ENCODE measurements at regions not wholly inside any gene's neighbourhood (a gene's known extent, or its start where the extent isn't known, plus 50 kb on each side); places are given as distances from the start of the nearest gene placed in this dataset.

DNA sequence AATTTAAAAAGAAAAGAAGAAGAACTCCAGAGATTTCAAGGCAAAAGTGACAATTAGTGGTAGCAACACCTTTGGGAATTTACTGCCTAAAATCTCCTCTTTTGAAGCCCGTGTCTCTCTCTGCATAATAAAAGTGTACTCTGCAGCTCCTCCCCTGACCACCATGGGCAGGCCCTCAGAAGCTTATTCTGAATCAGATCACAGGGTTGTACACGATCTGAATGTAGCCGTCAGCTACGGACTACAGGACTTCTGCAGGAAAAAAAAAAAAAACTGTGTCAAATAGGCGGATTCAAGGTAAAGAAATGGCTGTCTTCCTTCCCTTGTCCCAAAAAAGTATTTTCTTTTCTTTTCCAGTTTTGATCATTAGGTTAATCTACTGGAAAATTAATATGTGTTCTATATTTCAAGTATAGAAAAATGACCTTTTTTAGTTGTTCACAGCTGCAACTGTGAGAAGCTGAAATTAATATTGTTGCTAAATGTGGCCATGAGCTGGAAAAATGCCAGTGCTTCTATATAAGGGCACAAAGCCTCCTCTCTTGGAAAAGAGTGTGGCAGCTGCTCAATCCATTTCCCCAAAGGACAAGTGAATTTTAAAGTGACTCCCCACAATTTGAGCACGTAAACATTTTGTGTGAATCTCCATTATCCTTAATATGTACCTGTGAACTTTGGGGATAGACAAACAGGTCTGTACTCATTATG, 397.4 kb downstream of the C6orf118 start:
- DNase-seq: no peak

DNA sequence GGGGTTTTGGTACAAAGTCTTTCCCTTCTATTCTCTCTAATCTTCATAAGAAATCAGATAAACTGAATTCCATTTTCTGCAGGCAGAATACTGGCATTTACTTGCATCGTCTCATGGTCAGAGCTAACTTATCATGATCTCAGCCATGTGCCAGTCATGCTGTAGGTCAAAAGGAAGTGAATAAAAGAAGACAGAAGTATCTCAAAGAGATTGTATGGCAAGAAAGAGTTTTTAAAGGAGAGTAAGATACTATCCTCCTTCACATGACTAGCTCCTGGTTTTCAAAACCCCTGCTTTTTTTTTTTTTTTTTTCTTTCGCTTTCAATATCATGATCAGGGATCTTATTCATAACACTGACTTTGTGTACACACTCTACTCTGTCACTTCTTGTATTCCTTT, 398.3 kb downstream of the C6orf118 start:
- no peak for DNase-seq

DNA sequence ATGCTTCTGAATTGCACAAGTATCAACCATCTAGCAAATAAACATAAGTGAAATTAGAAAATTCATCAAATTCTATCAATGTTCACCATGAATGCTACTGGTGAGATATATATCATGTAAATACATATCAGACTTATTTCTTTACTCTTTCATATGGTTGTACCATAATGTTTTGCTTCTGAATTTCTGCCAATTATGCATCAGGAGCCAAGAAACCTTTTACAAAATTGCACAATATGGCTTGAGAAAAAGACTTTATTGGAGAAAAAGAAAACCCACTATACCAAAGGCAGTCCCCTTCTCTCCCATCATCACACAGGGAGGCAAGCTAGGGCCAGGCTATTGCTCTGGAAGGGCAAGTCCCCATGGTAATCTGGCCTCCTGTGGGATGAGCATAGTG, 402.6 kb downstream of the C6orf118 start:
- no peak for DNase-seq

DNA sequence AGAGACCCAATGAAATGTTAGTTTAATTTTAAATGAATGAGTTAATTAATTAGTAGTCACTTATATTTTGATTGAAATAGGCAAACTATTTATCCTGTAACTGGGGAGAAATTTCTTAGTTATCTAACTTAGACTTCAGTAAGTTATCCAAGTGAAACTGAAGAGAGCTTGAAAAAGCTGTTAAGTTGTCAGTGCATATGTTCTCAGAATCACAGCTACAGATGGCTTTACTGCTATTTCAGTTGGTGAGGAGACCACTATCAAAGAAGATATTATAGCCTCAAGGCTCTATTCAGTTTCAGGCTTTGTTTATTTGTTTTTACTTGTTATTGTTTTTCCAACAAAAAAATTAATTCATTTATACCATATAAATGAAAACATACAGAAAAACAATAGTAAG, 404.1 kb downstream of the C6orf118 start:
- DNase-seq: no peak

DNA sequence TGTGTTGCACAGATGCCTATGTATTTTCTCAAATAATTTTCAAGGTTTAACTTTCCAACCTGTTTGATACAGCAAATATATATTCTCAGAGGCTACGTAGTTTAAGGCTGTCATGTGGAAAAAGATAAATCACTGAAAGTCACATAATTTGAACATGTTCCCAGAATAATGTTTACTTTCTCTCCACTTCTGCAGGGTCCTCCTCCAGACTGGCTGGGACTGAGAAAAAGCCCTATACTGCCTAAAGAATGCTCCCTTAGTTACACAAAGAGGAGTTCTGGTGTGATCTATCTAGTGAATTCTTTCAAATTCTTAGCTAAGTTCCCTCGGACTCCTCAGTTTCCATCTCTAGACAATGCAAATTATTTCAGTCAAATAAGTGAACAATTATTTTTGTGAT, 411.0 kb downstream of the C6orf118 start:
- DNase-seq: no peak

DNA sequence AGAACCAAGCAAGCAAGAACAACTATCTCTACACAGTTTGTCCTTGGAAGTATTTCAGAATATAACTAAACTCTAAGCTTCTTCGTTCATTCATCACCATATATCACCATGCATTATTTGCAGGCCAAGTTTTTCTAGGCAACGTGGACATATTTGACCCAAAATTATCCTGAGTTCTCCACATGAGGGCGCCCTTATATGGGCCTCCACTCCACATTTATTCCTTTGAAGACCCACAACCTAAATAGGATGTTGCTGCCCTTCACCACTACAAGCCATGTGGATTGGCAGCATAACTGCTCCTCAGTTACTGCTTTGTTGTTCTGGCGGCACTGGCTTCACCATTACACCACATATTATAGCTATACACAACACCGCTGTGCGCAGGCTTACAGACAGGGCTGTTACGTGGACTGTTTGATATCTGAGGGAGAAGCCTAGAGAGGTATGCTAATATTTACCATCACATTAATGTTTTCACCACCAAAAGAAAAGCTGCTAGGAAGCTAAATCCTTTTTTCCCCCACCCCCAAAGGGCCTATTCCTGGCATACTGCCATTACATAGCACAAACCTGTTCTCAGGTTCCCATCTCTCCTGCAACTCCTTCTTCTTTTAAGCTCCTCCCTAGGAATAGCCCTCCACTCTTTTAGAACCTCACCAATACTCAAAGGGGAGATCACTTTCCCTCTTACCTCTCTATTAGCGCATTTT, 411.7 kb downstream of the C6orf118 start:
- no peak for DNase-seq

DNA sequence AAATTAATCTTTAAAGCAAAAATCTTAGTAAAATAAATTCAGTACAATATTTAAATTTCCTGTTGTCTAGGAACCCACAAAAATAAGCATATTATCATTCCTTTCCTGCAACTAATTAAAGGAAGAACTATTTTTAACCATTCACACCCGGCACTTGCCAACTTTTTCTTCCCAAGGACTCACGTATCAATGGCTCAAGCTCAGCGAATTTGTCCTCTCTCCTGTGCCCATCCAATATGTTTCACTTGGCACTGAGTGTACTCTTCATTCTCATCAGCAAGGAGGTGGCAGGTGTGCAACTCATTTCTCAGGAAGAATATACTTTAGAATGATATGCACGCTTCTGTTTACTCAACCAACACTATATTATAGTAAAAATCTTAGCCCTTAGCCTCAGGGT, 419.4 kb downstream of the C6orf118 start:
- no peak for DNase-seq

DNA sequence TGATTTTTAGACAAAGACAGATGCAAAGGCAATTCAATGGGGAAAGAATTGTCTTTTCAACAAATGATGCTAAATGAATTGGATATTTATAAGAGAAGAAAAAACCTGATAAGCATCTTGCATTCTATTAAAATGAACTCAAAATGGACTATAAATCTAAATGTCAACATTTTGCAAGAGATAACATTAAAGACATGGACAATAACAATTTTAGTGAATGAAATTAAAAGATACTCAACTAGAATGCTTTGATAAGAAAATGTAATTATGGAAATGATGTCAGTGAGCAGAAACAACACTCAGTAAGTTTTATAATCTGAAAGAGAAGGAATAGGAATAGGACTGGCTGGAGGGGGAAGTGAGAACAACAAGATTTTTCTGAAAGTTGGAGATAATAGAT, 421.7 kb downstream of the C6orf118 start:
- no peak for DNase-seq

DNA sequence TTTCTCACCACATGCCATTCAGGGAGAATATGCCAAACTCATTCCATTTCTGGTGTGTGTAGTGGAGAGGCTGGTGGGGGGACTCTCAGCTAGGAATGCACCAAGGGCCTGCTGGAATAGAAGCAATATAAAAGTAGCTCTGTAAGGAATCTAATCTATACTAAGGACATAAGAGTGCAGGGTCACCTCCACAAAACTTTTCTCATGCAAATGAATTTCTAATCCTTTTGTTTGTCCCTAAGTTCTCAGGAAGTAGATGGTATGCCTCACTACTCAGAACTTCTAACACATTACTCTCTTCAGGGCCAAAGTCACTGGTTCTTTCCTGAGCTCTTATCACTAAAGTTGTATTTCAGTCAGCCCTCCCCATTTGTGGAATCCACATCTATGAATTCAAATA, 427.2 kb downstream of the C6orf118 start:
- DNase-seq: no peak

DNA sequence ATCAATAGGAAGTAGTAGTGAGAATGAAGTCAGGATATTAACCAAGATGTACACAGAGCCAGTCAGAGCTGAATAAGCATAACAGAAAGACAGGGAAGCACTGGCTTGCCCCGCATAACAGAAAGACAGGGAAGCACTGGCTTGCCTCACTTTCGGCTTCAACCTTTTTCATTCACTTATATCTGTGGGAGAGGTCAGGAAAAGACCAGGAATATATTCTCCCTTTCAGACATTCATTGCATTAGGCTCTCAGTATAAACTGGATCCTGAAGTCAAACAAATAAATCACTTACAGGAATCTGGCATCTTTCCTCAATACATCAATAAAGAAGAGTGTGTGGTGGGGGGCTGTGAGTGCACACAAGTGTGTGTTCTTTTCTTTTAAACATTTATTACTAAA, 437.6 kb downstream of the C6orf118 start:
- no peak for DNase-seq

DNA sequence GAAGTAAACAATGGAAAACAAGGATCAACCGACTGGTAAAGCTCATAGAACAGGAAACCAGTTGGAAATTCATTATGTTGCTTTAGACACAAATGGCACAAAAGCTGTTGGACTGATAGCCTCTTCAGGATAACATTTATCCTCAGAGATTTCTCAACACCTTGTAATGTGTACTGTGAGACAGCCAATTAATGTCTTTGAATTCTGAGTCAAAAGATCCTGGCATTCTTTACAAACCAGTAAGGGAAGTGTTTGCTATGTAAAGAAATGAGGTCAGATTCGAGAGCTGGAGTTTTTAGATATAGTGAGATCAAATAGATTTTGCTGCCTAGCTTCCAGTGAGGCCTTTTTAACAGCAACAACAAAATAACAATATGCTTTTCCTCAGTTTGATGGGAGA, 439.2 kb downstream of the C6orf118 start:
- DNase-seq: no peak

DNA sequence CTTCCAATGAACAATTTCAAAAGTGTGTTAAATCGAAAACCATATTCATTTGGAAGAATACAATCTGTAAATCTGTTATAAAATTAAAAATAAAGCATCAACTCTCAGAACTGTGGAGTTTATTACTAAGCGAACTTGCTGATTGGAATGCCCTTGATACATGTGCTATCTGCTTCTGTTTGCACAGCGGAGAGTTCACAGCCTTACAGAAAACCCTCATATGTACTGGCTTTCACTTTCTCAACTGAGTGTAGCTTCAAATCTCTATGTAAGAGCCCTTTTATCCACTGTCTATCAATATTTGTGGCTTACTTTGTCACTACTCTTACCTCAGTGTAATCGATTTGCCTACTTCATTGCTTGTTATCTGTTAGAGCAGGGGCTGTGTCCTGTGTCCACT, 447.4 kb downstream of the C6orf118 start:
- DNase-seq: no peak

DNA sequence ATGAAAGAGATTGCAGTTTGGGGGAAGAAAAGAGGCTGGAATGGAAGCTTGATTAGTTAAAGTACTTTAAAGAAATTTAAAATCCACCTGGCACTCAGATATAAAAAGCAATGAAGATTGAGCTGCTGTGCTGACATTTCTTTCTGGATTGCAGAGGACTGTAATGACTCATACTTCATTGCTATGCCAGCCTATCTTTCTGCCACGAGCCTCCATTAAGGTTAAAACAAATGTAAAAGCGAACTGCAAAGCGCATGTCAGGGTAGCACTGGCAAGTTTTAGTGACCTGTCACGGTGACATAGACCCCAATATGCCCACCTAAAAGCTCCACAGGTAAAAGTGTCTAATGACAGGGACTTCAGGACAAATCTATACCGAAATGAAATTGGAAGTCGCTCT, 449.6 kb downstream of the C6orf118 start:
- no peak for DNase-seq

DNA sequence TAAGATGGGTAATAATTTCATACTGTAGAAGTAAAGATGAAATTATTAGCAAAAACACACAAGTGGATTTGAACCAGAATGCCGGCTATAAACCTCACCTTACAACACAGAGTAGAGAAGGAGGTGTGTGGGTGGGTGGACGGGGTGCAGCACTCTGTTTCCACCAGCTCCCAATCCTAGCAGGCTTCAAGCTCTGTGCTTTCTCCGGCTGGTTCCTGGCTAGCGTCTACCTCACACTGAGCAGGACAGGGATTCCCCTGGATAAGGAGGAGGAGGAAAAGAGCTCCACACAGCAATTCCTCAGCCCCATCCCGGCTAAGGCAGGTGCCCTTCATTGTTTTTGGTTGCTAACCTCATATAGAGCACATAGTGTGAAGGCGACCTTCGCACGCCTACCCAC, 453.3 kb downstream of the C6orf118 start:
- no peak for DNase-seq

DNA sequence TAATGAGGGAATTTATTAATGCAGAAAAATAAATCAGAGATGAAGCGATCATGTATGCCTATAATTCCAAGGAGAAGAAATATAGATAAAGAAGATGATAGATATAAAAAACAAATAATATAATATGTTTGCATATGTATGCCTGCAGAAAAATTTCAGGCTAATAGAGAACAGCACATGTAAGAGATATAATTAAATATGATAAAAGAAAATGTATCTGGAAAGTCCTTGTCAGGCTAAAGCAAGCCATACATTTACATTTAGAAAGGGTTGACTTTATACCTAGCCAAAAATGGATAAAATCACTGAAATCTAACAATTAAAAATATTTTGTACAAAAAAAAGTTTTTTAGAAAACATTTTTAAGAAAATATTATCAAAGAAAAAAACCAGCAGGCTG, 454.1 kb downstream of the C6orf118 start:
- no peak for DNase-seq

DNA sequence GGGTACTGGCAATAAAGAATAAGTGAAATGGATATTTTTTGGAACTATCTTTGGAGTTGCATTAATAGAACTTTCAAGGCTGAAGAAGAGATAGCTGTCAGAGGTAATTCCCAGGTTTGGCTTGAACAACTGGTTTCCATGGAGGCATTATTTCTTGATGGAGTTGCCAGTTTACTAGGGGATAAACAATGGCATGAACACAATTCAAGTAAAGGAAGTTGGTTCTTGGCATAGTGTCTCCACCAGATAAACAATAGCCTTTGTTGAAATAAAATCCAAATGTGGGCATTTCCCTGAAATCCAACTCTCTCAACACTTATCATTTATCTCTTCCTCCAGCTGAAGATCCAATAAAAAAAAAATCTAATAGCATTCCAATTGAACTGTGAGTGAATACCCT, 454.9 kb downstream of the C6orf118 start:
- DNase-seq: no peak

DNA sequence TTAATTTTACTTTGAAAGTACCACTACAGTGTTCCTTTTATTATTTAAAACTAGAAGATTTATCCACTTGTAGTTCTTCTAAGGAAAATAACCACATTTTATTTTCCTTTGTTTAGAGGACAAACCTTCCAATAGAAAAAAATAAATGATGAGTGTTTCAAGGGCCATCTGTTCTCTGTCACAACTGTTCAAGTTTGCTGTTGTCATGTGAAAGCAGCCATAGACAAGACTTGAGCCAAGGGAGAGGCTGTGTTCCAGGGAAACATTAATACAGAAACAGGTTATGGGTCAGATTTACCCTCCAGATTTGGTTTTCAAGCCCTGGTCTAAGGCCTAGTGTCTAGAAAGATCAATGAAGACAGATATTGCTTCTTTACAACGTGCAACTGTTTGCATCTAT, 463.6 kb downstream of the C6orf118 start:
- DNase-seq: no peak

DNA sequence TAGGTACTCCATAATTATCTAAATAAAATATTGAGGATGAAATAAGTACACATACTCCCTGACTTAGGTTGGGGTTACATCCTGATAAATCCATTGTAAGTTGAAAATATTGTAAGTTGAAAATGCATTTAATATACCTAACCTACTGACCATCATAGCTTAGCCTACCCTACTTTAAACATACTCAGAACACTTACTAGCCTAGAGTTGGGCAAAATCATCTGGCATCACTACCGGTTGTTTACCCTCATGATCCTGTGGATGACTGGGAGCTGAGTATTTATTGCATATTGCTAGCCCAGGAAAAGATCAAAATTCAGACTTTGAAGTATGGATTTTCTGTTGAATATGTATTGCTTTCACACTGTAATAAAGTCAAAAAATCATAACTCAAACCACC, 467.3 kb downstream of the C6orf118 start:
- DNase-seq: no peak

DNA sequence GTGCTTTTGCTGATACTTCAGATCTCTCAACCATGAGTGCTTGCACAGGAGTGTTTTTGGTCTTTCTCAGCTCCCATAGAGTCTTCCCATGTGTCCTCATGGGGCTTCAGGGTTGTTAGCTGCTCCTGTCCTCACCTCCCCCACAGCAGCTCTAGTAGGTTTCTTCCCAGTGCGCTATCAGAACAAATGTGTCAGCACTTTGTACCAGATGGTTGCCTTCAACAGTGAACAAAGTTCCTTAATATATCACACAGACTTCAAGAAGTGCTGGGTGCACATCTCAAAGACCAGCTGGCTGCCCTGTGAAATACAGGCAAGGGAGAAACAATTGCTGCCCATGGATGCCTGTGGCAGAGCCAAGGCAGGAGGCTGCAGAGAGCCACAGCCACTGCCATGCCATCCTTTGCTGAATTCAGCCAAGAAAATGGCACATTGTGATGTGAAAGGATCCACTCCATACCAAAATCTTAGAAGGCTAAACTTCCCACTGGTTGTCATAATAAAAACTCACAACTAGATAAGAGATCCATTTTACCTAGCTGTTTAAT, 471.3 kb downstream of the C6orf118 start:
- no peak for DNase-seq

DNA sequence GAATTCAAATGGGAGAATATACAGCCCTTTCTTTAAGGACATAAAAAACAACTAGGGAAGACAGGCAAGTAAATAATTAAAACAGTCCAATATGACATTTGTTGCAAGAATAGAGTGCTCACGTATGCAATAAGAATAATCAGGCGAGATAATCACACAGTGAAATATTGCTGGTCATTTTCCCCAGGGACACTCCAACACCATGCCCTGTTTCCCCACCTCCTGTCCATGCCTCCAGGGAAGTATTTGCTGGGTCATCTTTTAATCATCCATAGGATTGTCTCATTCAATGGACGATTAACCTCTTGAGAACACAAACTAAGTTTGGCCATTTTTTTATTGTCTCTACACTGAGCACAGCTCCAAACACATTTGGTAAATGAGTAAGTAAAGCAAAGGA, 472.9 kb downstream of the C6orf118 start:
- DNase-seq: no peak

DNA sequence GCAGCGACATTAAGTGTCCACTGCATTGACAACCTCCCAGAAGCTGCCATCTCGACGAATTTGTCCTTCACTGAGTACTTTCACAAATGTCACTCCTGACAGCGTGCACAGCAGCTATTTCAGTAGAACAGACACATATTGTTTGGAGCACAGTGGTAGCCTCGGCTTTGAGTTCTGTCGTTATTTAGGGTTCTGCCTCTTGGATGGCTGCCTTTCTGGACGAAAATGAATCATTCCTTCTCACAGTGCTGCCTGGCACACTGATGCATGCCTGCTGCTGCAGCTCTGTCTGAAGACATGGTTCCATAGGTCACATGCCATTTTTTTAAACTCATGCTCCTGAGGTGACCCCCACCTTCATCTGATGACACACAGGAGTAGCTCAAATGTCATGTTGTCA, 477.0 kb downstream of the C6orf118 start:
- DNase-seq: no peak

DNA sequence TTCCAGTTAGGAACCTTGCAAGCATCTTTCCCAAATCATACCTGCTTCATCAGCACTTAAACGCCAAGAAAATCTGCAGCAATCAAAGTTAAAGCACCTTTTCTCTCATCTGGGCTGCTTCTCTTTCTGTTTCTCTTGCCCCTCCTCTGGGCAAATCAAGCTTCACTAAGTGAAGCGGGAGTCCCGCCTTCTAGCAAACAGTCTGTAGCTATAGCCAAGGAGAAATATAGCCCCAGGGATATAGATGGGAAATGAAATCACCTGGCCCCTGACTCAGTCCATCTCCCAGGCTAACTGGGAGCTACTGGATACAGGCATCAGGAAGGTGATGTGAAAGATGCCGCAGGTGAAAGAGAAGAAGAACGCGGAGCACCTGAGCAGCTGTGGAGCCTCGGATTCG, 481.9 kb downstream of the C6orf118 start:
- no peak for DNase-seq

DNA sequence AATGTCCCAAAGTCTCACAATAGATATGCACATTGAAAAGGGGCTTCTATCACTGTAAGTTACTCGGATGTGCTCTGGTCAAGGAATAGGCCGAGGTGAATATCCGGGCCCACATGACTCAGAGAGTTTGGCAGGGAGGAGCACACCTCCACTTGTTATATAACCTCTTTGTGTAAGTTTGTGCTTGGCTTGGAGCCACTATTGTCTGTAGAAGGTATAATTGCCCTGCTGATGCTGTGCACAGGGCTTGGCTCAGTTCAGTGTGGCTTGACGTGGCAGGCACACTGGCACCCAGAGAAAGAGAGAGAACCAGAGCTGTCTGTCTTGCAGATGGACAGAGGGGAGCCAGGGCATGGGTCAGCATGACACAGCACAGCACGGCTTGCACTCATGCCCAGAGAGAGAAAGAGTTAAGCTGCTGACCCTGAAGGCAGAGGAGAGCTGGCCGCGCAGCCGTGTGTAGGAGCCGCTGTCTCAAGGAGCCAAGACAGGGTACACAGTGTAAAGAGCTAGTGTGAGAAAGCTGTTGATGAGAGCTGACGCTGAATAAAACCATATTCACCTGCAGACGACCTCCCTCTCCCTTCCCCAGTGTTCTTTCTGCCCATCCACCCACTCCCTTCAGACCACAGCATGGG, 482.5 kb downstream of the C6orf118 start:
- no peak for DNase-seq

DNA sequence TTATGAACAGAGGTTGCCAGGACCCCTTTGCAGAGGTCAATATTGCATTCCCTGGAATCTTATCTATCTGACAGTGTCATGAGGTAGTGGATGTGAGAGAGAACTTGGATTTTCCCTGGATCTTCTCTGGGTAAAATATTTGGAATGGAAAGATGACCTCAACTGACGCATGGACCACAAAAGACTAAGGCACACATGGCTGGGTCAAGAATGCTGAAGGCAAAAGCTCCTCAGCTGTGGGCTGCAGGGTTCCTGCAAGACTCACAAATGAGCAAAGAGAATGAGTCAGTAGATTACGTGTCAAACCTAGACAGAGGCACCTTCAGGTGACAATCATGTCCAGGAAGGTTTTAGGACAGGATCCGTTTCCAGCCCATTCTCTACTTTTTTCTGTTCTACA, 484.0 kb downstream of the C6orf118 start:
- DNase-seq: no peak
